HL-60 (cell line): ENCODE measurements at regions not wholly inside any gene's neighbourhood (a gene's known extent, or its start where the extent isn't known, plus 50 kb on each side); places are given as distances from the start of the nearest gene placed in this dataset.

Source experiments
- DNase-seq, 2 experiments: peaks; one replicate each; pipeline ENCODE4 v3.0.0-alpha.2; 2010 to 2020; ENCODE audit warnings: low read depth in 1 of 2, low spot score in 1 of 2
- H3K27ac ChIP-seq: fragments of 250-450 bp; sonication (Bioruptor Pico); replicated peaks from 2 replicates; pipeline ENCODE4 v1.5.1; 2020; ENCODE audit warnings: mild to moderate bottlenecking, moderate library complexity
- H3K27me3 ChIP-seq: fragments of 250-450 bp; sonication (Bioruptor Pico); 2 replicates; pipeline ENCODE4 v1.5.1; 2021; ENCODE audit warnings: mild to moderate bottlenecking, moderate library complexity; ENCODE audit not compliant: insufficient read depth, poor library complexity, severe bottlenecking
- H3K4me3 ChIP-seq: replicated peaks from 2 replicates; pipeline ENCODE4 v1.5.1; 2011; ENCODE audit warnings: mild to moderate bottlenecking, control low read depth, low read length; ENCODE audit not compliant: insufficient read depth
- GABPA ChIP-seq: IDR thresholded peaks from 2 replicates; pipeline ENCODE4 v1.6.1; 2012; ENCODE audit warnings: low read depth
- POLR2AphosphoS5 ChIP-seq: IDR thresholded peaks from 2 replicates; pipeline ENCODE4 v1.6.1; 2012; ENCODE audit warnings: low read depth
- SPI1 ChIP-seq: IDR thresholded peaks from 2 replicates; pipeline ENCODE4 v1.6.1; 2012; ENCODE audit warnings: low read depth, mild to moderate bottlenecking, borderline replicate concordance
- TF ChIP-seq, protein P1 (sequence below): IDR thresholded peaks from 2 replicates; pipeline ENCODE4 v1.6.1; 2012; ENCODE audit warnings: low read depth; ENCODE audit not compliant: insufficient replicate concordance
- TF ChIP-seq, protein P2 (sequence below): IDR thresholded peaks from one replicate; pipeline ENCODE4 v1.5.1; 2011; ENCODE audit warnings: low read length, control low read depth, inconsistent platforms; ENCODE audit not compliant: insufficient read depth

DNA sequence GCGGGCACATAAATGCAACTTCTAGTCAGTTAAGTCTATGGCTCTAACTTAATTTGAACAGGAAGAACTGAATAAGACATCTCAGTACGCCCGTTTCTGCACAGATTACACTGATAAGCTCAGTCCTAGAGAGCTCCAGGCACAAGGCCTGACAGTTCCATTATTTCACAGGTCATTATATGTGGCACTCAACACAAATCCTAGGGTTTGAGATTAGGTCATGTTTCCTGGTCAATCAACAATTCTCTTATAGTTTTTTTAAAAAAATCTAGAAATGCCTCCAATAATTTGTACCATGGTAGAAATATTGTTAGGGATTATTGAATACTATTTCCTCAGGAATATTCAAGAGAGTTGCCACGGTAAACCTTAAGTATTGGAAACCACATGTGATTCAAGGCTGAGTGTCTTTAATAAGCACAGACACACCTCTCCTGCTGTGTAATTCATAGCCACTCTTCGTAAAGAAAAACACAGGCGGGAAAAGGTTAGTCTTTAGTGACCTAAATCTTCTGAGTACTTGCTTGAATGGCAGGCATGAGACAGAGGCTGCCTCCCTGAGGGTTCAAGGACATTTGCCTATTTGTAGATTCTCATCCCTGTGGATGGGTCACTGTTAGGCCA lies 342.9 kb upstream of the ADGRL3 start:
- no peaks in the 10 kb centered on the region for H3K27me3 ChIP-seq
- H3K4me3 ChIP-seq = no peak overlapping the region
- TF ChIP-seq, protein P1, sequence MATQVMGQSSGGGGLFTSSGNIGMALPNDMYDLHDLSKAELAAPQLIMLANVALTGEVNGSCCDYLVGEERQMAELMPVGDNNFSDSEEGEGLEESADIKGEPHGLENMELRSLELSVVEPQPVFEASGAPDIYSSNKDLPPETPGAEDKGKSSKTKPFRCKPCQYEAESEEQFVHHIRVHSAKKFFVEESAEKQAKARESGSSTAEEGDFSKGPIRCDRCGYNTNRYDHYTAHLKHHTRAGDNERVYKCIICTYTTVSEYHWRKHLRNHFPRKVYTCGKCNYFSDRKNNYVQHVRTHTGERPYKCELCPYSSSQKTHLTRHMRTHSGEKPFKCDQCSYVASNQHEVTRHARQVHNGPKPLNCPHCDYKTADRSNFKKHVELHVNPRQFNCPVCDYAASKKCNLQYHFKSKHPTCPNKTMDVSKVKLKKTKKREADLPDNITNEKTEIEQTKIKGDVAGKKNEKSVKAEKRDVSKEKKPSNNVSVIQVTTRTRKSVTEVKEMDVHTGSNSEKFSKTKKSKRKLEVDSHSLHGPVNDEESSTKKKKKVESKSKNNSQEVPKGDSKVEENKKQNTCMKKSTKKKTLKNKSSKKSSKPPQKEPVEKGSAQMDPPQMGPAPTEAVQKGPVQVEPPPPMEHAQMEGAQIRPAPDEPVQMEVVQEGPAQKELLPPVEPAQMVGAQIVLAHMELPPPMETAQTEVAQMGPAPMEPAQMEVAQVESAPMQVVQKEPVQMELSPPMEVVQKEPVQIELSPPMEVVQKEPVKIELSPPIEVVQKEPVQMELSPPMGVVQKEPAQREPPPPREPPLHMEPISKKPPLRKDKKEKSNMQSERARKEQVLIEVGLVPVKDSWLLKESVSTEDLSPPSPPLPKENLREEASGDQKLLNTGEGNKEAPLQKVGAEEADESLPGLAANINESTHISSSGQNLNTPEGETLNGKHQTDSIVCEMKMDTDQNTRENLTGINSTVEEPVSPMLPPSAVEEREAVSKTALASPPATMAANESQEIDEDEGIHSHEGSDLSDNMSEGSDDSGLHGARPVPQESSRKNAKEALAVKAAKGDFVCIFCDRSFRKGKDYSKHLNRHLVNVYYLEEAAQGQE = no peak
- TF ChIP-seq, protein P2, sequence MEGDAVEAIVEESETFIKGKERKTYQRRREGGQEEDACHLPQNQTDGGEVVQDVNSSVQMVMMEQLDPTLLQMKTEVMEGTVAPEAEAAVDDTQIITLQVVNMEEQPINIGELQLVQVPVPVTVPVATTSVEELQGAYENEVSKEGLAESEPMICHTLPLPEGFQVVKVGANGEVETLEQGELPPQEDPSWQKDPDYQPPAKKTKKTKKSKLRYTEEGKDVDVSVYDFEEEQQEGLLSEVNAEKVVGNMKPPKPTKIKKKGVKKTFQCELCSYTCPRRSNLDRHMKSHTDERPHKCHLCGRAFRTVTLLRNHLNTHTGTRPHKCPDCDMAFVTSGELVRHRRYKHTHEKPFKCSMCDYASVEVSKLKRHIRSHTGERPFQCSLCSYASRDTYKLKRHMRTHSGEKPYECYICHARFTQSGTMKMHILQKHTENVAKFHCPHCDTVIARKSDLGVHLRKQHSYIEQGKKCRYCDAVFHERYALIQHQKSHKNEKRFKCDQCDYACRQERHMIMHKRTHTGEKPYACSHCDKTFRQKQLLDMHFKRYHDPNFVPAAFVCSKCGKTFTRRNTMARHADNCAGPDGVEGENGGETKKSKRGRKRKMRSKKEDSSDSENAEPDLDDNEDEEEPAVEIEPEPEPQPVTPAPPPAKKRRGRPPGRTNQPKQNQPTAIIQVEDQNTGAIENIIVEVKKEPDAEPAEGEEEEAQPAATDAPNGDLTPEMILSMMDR = no peak
- TF ChIP-seq POLR2AphosphoS5 = no peak
- TF ChIP-seq SPI1 = no peak
- no peak for TF ChIP-seq GABPA
- H3K27ac ChIP-seq = no peak overlapping the region
- no peak for DNase-seq

DNA sequence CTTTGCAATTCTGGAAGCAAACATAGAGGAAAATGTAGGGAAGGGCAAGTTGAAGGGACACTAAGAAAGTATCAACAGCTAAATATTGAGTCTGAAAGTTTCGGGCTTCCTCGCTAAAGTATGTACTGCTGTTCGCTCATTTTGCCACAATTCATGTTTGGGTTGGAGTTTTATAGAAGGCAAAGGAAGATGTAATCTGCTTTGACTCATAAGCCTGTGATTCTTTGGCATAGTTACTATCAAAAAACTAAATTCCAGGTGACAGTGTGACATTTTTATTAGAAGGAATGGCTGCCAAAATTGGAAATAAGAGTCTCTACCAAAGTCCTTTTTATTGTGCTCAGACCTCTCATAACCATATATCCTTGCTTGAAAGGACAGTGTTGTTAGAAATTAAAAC lies 336.7 kb upstream of the ADGRL3 start:
- no peak overlapping the region for H3K4me3 ChIP-seq
- TF ChIP-seq, protein P2 = no peak
- TF ChIP-seq GABPA (no peak), SPI1 (no peak), POLR2AphosphoS5 (no peak)
- TF ChIP-seq, protein P1 = no peak
- H3K27me3 ChIP-seq = no peaks in the 10 kb centered on the region
- DNase-seq = no peak
- no peak overlapping the region for H3K27ac ChIP-seq

DNA sequence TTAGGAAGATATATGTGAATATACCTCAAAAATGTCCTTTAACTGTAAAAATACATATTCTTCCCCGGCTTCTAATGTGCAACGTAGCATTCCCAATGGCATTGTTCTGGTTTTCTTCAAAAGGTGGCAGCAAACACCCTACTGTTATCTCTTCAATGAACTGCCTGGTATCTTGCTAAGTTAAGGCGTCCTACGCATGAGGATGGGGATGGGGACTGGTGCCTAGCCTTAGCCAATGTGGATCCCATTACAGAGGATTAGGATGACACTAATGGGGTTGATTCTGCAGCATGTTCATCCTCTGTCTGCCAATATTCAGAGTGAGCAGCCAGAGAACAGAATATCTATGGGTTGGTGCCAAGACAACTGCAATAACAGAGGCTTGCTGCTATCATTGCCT lies 334.9 kb upstream of the ADGRL3 start:
- TF ChIP-seq POLR2AphosphoS5 (no peak), GABPA (no peak), SPI1 (no peak)
- TF ChIP-seq, protein P2 = no peak
- TF ChIP-seq, protein P1 = no peak
- no peak for DNase-seq
- Histone ChIP-seq H3K27ac (no peak overlapping the region), H3K27me3 (no peaks in the 10 kb centered on the region), H3K4me3 (no peak overlapping the region)
